Muscle layer of colon (tissue), 2 donors: ENCODE measurements at regions not wholly inside any gene's neighbourhood (a gene's known extent, or its start where the extent isn't known, plus 50 kb on each side); places are given as distances from the start of the nearest gene placed in this dataset.

ENCODE experiments used
- H3K27ac ChIP-seq: one replicate; pipeline ENCODE4 v1.7.0; 2013; ENCODE audit warnings: low read depth, mild to moderate bottlenecking, low read length, moderate library complexity
- H3K27me3 ChIP-seq, 2 donors: one replicate each; pipeline ENCODE4 v1.7.0; 2013; ENCODE audit warnings: low read length in 2 of 2, mild to moderate bottlenecking in 2 of 2; ENCODE audit not compliant: insufficient read depth in 2 of 2, control insufficient read depth in 1 of 2
- H3K36me3 ChIP-seq: one replicate; pipeline ENCODE4 v1.7.0; 2013; ENCODE audit warnings: mild to moderate bottlenecking, low read length; ENCODE audit not compliant: insufficient read depth
- H3K4me1 ChIP-seq: one replicate; pipeline ENCODE4 v1.7.0; 2013; ENCODE audit warnings: mild to moderate bottlenecking, low read length; ENCODE audit not compliant: insufficient read depth
- H3K4me3 ChIP-seq, 2 donors: one replicate each; pipeline ENCODE4 v1.7.0; 2013; ENCODE audit warnings: low read length in 2 of 2, low read depth in 1 of 2, mild to moderate bottlenecking in 1 of 2, moderate library complexity in 1 of 2
- H3K9ac ChIP-seq: one replicate; pipeline ENCODE4 v1.7.0; 2013; ENCODE audit warnings: low read length
- H3K9me3 ChIP-seq: one replicate; pipeline ENCODE4 v1.7.0; 2013; ENCODE audit warnings: mild to moderate bottlenecking, low read length
- donor health status: abdominal sarcoma.
- donor health status: Adenocarcinoma of cecum.

DNA sequence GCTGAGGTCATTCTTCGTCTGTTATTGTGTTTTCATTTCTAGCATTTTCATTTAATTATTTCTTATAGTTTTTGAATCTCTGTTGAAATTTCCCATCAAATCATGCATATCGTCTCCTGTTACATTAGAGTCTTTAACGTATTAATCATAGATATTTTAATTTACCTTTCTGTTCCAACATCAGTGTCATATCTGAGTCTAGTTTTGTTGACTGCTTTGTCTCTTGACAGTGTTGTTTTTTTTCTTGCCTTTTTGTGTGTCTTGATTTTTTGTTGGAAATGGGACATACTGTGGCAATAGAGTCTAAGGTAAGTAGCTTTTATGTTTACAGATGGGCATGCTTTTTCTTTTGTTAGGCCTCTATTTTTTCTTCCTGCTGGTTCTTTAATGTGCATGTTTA, 286.8 kb upstream of the THRB start:
- Histone ChIP-seq H3K27ac (no peak overlapping the region), H3K36me3 (no peaks in the 10 kb centered on the region), H3K27me3 (no peaks in the 10 kb centered on the region), H3K9ac (no peak overlapping the region), H3K4me3 (no peak overlapping the region), H3K4me1 (no peaks in the 10 kb centered on the region), H3K9me3 (no peaks in the 10 kb centered on the region)

DNA sequence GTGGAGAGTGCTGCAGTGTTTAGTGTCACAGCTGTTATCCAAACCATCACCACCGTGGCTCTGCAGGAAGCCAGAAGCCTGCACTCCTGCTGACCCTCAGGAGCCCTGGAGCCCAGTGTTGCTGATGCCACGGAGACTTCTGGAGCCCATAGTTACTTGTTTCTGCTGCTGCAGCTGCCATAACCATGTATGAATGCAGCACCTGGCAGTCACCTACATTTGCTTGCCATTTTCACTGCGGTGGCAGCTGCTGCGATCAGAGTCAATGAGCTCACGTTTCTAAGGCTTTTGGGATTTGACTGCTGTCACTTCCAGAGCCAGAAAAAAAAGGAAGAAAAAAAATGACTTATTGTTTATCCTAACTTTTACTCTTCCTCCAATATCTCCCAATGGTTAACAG, 299.2 kb upstream of the THRB start:
- Histone ChIP-seq H3K9ac (no peak overlapping the region), H3K4me1 (no peaks in the 10 kb centered on the region), H3K9me3 (no peaks in the 10 kb centered on the region), H3K4me3 (no peak overlapping the region), H3K36me3 (no peaks in the 10 kb centered on the region), H3K27ac (no peak overlapping the region), H3K27me3 (no peaks in the 10 kb centered on the region)

DNA sequence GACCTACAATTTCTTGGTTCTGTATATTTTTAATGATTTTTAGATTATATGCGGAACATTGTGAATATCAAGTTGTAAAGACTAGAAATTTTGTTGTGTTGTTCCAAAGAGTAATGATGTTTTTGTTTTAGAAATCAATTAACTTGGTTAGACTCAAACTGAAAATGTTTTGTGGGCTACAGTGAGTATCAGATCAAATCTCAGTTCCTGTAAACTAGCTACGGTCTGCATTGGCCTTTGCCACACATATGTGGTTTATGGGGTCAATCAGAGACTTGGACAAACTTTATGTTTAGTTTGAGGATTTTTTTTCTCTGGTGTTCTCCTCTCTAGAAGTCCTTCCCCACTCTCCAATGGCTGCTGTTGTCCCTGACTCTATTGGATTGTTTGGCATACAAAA, 308.0 kb upstream of the THRB start:
- H3K4me3 ChIP-seq = no peak overlapping the region

DNA sequence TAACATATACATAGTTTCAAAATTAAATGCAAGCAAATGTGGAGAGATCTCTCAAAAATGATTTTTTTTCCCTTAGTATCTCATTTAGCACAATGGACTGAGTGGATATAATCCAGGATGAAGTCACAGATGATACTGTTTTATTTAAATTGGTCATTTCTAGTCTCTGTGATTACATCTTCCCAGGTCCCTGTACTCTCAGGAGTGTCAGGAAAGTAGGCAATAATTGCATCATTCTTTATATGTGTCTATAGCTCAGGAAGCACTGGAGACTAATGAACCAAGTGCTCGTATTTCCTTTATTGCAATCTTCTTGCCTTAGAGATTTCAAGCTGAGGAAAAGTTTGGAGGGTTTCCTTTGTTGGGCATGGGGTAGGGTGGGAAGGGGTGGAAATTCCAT, 309.4 kb upstream of the THRB start:
- Histone ChIP-seq H3K4me3 (no peak overlapping the region), H3K36me3 (no peaks in the 10 kb centered on the region), H3K9ac (no peak overlapping the region), H3K27ac (no peak overlapping the region), H3K4me1 (no peaks in the 10 kb centered on the region), H3K9me3 (no peaks in the 10 kb centered on the region), H3K27me3 (no peaks in the 10 kb centered on the region)

More for the DNA sequence above, 308.0 kb upstream of the THRB start:
- no peak overlapping the region for H3K27ac ChIP-seq
- H3K4me1 ChIP-seq = no peaks in the 10 kb centered on the region
- H3K9me3 ChIP-seq = no peaks in the 10 kb centered on the region
- no peaks in the 10 kb centered on the region for H3K36me3 ChIP-seq
- H3K27me3 ChIP-seq = no peaks in the 10 kb centered on the region
- H3K9ac ChIP-seq = no peak overlapping the region

DNA sequence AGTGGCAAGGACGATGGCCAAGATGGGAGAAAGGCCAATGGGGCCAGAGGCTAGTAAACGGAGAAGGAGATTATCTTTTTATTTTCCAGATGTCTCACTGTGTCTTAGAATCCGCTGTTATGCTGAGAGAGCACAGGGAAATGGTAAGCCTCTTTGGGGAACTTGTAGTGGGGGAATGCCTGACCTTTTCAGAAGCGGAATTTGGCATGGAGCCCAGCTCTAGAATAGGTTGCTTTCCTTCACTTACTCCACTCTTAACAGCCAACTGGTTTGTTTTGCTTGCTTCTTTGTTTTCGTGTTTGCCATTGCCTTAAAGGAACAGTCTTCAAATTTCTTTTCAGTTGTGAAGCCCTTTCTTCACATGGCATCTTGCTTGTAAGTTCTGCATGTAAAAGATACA, 316.2 kb upstream of the THRB start:
- no peaks in the 10 kb centered on the region for H3K9me3 ChIP-seq
- H3K27ac ChIP-seq = no peak overlapping the region
- H3K27me3 ChIP-seq = no peaks in the 10 kb centered on the region
- no peak overlapping the region for H3K9ac ChIP-seq
- no peaks in the 10 kb centered on the region for H3K4me1 ChIP-seq
- no peak overlapping the region for H3K4me3 ChIP-seq
- no peaks in the 10 kb centered on the region for H3K36me3 ChIP-seq

DNA sequence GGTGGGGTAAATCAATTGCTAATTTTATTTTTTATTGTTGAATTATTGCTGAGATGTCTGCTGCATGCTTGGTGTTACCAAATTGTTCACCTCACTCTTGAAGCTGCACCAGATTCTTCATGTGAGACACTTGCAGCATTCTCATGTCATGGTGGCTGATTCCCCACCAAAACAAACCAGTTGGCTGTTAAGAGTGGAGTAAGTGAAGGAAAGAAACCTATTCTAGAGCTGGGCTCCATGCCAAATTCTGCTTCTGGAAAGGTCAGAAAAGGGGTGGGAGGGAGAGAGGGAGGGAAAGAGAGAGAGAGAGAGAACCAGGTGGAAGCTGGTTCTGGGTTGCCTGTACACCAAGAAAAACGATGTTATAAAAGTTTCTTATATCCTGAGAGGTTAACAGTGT, 317.5 kb upstream of the THRB start:
- H3K36me3 ChIP-seq = no peaks in the 10 kb centered on the region
- no peak overlapping the region for H3K4me3 ChIP-seq
- no peak overlapping the region for H3K9ac ChIP-seq
- no peaks in the 10 kb centered on the region for H3K9me3 ChIP-seq
- no peak overlapping the region for H3K27ac ChIP-seq
- no peaks in the 10 kb centered on the region for H3K4me1 ChIP-seq
- no peaks in the 10 kb centered on the region for H3K27me3 ChIP-seq

DNA sequence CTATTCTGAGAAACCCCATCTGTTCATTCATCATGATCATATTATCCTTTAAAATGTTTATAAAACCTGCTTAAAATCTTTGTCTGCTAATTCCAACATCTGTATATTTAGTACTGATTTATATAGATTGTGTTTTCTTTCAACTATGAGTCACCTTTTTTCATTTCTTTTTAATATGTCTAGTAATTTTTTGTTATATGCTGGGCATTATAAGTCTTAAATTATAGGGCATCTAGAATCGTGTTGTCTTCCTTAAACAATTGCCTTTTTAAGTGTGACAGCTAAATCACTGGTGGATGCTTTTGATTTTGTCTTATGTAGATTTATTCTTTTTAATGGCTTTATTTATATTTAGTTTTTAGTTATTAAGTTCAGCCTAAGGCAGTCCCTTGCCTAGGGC, 323.4 kb upstream of the THRB start:
- Histone ChIP-seq H3K36me3 (no peaks in the 10 kb centered on the region), H3K27me3 (no peaks in the 10 kb centered on the region), H3K9me3 (no peaks in the 10 kb centered on the region), H3K9ac (no peak overlapping the region), H3K4me1 (no peaks in the 10 kb centered on the region), H3K4me3 (no peak overlapping the region), H3K27ac (no peak overlapping the region)

DNA sequence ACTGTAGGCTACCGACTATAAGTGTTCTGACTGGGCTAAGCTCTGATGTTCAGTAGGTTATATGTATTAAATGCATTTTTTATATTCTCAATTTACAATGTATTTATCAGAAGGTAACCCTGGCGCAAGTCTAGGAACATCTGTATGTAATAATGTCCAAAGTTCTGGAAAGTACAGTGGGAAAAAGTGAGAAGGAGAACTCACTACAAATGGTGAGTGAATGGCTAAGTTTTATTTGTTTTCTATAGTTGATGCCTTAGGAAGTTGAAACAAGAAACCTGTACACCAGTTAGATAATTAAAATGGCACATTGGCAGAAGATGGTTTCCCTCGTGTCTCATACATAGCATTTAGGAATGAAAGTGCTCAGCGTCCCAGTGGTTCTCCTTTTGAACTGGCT, 333.4 kb upstream of the THRB start:
- H3K4me1 ChIP-seq = peaks cover 10% of the 10 kb centered on the region
- no peaks in the 10 kb centered on the region for H3K36me3 ChIP-seq
- H3K9ac ChIP-seq = no peak overlapping the region
- H3K4me3 ChIP-seq = no peak overlapping the region
- H3K27me3 ChIP-seq = peaks cover 4 to 5% of the 10 kb centered on the region in 2 donors
- no peaks in the 10 kb centered on the region for H3K9me3 ChIP-seq
- H3K27ac ChIP-seq = no peak overlapping the region

DNA sequence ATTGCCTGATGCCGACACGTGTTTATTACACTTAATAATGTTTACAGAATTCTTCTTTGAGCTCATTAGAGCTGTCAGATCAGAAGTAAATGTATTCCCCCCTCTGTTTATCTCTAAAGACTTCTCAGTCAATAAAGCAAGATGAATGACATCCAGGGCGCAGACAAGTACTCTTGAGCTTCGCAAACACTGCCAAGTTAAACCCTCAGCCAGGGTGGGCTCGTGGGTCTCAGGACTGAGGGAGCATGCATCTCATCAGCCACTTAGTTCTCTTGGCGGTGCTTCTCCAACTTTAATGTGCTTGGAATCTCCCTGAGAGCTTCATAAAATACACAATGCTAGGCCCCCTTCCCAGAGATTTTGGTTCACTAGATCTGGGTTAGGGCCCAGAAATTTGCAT, 333.9 kb upstream of the THRB start:
- Histone ChIP-seq H3K4me1 (peaks cover 10% of the 10 kb centered on the region), H3K4me3 (peak overlapping the region in 1 of 2 donors; percentile 48), H3K36me3 (no peaks in the 10 kb centered on the region), H3K9me3 (no peaks in the 10 kb centered on the region), H3K27me3 (peaks cover 4 to 5% of the 10 kb centered on the region in 2 donors), H3K9ac (no peak overlapping the region), H3K27ac (no peak overlapping the region)

DNA sequence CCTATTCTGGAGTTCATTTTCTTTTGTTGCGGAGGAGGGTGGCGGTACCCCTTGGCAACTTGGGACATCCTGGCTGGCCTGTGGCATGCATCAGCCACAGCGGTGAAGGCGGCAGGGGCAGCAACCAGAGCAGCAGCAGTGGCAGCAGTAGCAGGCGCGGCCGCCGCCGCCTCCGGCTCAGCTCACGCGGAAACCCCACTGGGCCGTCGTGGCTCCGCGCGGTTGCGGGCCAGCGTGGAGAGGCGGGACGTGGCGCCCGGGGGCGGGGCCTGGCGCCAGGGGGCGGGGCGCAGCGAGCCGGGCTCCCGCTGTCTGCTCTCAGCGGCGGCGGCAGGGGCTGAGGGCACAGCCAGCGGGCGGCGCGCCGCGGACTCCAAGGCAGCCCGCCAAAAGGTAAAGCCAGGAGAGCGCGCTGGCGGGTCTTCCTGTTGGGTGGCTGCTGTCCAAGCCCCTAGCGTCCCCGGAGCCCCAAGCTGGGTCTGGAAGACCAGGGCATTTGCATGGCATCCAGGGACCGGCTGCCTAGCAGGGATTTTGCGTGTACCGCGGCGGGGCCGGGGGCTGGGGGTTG, 334.4 kb upstream of the THRB start:
- Histone ChIP-seq H3K9ac (no peak overlapping the region), H3K4me1 (peaks cover 10% of the 10 kb centered on the region), H3K9me3 (no peaks in the 10 kb centered on the region), H3K27ac (no peak overlapping the region), H3K36me3 (no peaks in the 10 kb centered on the region), H3K27me3 (peaks cover 4 to 5% of the 10 kb centered on the region in 2 donors), H3K4me3 (peak overlapping the region; percentile 51 to 63)

DNA sequence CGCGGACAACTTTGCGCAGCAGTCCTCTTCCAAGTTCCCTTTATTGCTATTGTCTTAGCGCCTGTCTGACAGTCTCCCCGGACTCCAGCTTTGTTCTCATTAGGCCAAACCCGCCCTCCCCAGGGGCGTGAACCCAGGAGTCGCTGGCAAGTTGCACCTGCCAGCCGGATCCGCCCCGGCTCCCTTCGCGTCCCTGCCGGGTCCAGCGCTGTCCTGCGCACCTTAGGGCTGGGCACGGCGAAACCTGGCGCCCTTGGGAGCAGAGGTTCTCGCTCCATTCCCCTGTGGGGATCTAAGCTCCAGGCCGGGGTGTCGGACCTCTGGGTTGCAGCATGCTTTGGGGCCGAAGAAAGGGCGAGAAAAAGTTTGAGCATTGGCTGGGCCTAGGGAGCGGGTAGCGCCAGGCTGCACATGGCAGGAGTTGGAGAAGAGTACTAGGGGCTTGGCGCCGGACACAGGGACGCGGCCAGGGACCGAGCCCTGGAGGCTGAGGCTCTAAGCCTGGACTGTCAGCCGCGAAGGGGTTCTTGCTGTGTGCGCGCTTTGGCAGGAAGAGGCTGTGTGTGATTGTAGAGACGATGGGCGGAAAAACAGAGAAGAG, 335.1 kb upstream of the THRB start:
- no peak overlapping the region for H3K9ac ChIP-seq
- H3K9me3 ChIP-seq = no peaks in the 10 kb centered on the region
- peaks cover 10% of the 10 kb centered on the region for H3K4me1 ChIP-seq
- H3K27ac ChIP-seq = no peak overlapping the region
- H3K4me3 ChIP-seq = peak overlapping the region; percentile 51 to 63
- no peaks in the 10 kb centered on the region for H3K36me3 ChIP-seq
- peaks cover 4 to 5% of the 10 kb centered on the region in 2 donors for H3K27me3 ChIP-seq
